ENCODE measurements at regions not wholly inside any gene's neighbourhood (a gene's known extent, or its start where the extent isn't known, plus 50 kb on each side); places are given as distances from the start of the nearest gene placed in this dataset.

GRCh38 chr4:45346816-45347435 is 620.6 kb upstream of the GNPDA2 start:
- TF ChIP-seq CTCF (IDR thresholded peaks at IDR 0.05) (no peak), POLR2A (IDR thresholded peaks at IDR 0.05) (no peak)
